Loucy (cell line): ENCODE measurements at regions not wholly inside any gene's neighbourhood (a gene's known extent, or its start where the extent isn't known, plus 50 kb on each side); places are given as distances from the start of the nearest gene placed in this dataset.
"Not testable (repeated sequence)": the region's sequence is repeated elsewhere in the genome, so short reads cannot be mapped to it uniquely, and the experiment has no call there.

Source experiments
- CTCF ChIP-seq: fragments of 200-600 bp; sonication (generic); conservative IDR thresholded peaks from 2 replicates; pipeline ENCODE4 v1.5.1; 2014; ENCODE audit warnings: mild to moderate bottlenecking, antibody characterized with exemption, low read length
- EZH2phosphoT487 ChIP-seq: fragments of 200-600 bp; IDR thresholded peaks from 2 replicates; pipeline ENCODE4 v1.6.1; 2018; ENCODE audit warnings: antibody characterized with exemption, mild to moderate bottlenecking, moderate library complexity, borderline replicate concordance

- not testable (repeated sequence) for TF ChIP-seq CTCF, EZH2phosphoT487
These were observed 126.6 kb downstream of the NBPF8 start for GRCh38 chr1:120541394-120541793.
